ENCODE measurements at regions not wholly inside any gene's neighbourhood (a gene's known extent, or its start where the extent isn't known, plus 50 kb on each side); places are given as distances from the start of the nearest gene placed in this dataset.
"Not testable (repeated sequence)": the region's sequence is repeated elsewhere in the genome, so short reads cannot be mapped to it uniquely, and the experiment has no call there.

GRCh38 chr4:52376132-52376704 lies 282.9 kb downstream of the USP46 start:
- H3K27ac ChIP-seq: no peak overlapping the region
- H3K4me3 ChIP-seq: no peak overlapping the region
- H3K36me3 ChIP-seq: no peaks in the 10 kb centered on the region
- H3K27me3 ChIP-seq: no peaks in the 10 kb centered on the region
- no peaks in the 10 kb centered on the region for H4K20me1 ChIP-seq
- H3K4me2 ChIP-seq: no peak overlapping the region
- H3K9ac ChIP-seq: no peak overlapping the region
- H3K9me3 ChIP-seq: no peaks in the 10 kb centered on the region
- TF ChIP-seq Cebpa-rat (IDR thresholded peaks at IDR 0.05): no peak
- H3K4me1 ChIP-seq: peaks cover 55% of the 10 kb centered on the region

GRCh38 chr4:52377563-52377962 lies 281.5 kb downstream of the USP46 start:
- Histone ChIP-seq H3K9ac (no peak overlapping the region), H3K36me3 (no peaks in the 10 kb centered on the region), H3K27me3 (no peaks in the 10 kb centered on the region), H3K9me3 (no peaks in the 10 kb centered on the region), H4K20me1 (no peaks in the 10 kb centered on the region), H3K4me2 (no peak overlapping the region), H3K27ac (no peak overlapping the region), H3K4me1 (peaks cover 42% of the 10 kb centered on the region), H3K4me3 (no peak overlapping the region)
- no peak for TF ChIP-seq Cebpa-rat (IDR thresholded peaks at IDR 0.05)

- H3K27ac ChIP-seq: no peak overlapping the region
- H3K9me3 ChIP-seq: peaks cover 28% of the 10 kb centered on the region
- TF ChIP-seq Cebpa-rat (IDR thresholded peaks at IDR 0.05): no peak
- H3K4me2 ChIP-seq: peak overlapping the region; percentile 19; the same call in 1 of the 2 replicates
- no peaks in the 10 kb centered on the region for H3K4me1 ChIP-seq
- H3K4me3 ChIP-seq: no peak overlapping the region
- H3K27me3 ChIP-seq: no peaks in the 10 kb centered on the region
- no peaks in the 10 kb centered on the region for H3K36me3 ChIP-seq
- H4K20me1 ChIP-seq: no peaks in the 10 kb centered on the region
- no peak overlapping the region for H3K9ac ChIP-seq
These were observed 251.6 kb downstream of the USP46 start for GRCh38 chr4:52407545-52407944.

- no peak for TF ChIP-seq Cebpa-rat (IDR thresholded peaks at IDR 0.05)
- peaks cover 32% of the 10 kb centered on the region for H3K9me3 ChIP-seq
- no peaks in the 10 kb centered on the region for H3K27me3 ChIP-seq
- H3K27ac ChIP-seq: no peak overlapping the region
- no peak overlapping the region for H3K9ac ChIP-seq
- peak overlapping the region; percentile 19; the same call in 1 of the 2 replicates for H3K4me2 ChIP-seq
- no peaks in the 10 kb centered on the region for H4K20me1 ChIP-seq
- no peaks in the 10 kb centered on the region for H3K36me3 ChIP-seq
- H3K4me1 ChIP-seq: no peaks in the 10 kb centered on the region
- H3K4me3 ChIP-seq: no peak overlapping the region
These were observed 251.1 kb downstream of the USP46 start for GRCh38 chr4:52408032-52408431.

- Histone ChIP-seq H3K4me2 (peak overlapping the region; percentile 19; the same call in 1 of the 2 replicates), H3K4me3 (no peak overlapping the region), H3K27me3 (no peaks in the 10 kb centered on the region), H3K9me3 (peaks cover 32% of the 10 kb centered on the region), H3K4me1 (no peaks in the 10 kb centered on the region), H3K27ac (no peak overlapping the region), H4K20me1 (no peaks in the 10 kb centered on the region), H3K9ac (no peak overlapping the region), H3K36me3 (no peaks in the 10 kb centered on the region)
- TF ChIP-seq Cebpa-rat (IDR thresholded peaks at IDR 0.05): no peak
These were observed 250.6 kb downstream of the USP46 start for GRCh38 chr4:52408471-52408870.

GRCh38 chr4:52409766-52410165 lies 249.3 kb downstream of the USP46 start:
- H3K4me1 ChIP-seq, H3K4me2 ChIP-seq, H3K27ac ChIP-seq: not testable (repeated sequence)

GRCh38 chr4:52410971-52411370 lies 248.1 kb downstream of the USP46 start:
- TF ChIP-seq Cebpa-rat (IDR thresholded peaks at IDR 0.05): no peak
- H3K4me1 ChIP-seq: no peaks in the 10 kb centered on the region
- H3K4me2 ChIP-seq: no peak overlapping the region
- no peak overlapping the region for H3K9ac ChIP-seq
- no peak overlapping the region for H3K4me3 ChIP-seq
- H3K27ac ChIP-seq: no peak overlapping the region
- H4K20me1 ChIP-seq: no peaks in the 10 kb centered on the region
- no peaks in the 10 kb centered on the region for H3K27me3 ChIP-seq
- H3K36me3 ChIP-seq: no peaks in the 10 kb centered on the region
- peaks cover 32% of the 10 kb centered on the region for H3K9me3 ChIP-seq

More at GRCh38 chr4:52409766-52410165, 249.3 kb downstream of the USP46 start:
- H3K27me3 ChIP-seq, H4K20me1 ChIP-seq, H3K9ac ChIP-seq, H3K4me3 ChIP-seq, H3K36me3 ChIP-seq: not testable (repeated sequence)
- peaks cover 32% of the 10 kb centered on the region for H3K9me3 ChIP-seq

- Histone ChIP-seq H3K9me3 (no peaks in the 10 kb centered on the region), H4K20me1 (no peaks in the 10 kb centered on the region)
- TF ChIP-seq Cebpa-rat (IDR thresholded peaks at IDR 0.05): no peak
These were observed 238.8 kb downstream of the USP46 start for GRCh38 chr4:52420330-52420729.

GRCh38 chr4:52421811-52422213 lies 237.3 kb downstream of the USP46 start:
- H3K9me3 ChIP-seq: no peaks in the 10 kb centered on the region
- no peak overlapping the region for H3K4me2 ChIP-seq
- no peaks in the 10 kb centered on the region for H3K36me3 ChIP-seq
- no peaks in the 10 kb centered on the region for H3K27me3 ChIP-seq
- no peak overlapping the region for H3K4me3 ChIP-seq
- no peak overlapping the region for H3K27ac ChIP-seq
- H3K4me1 ChIP-seq: no peaks in the 10 kb centered on the region
- no peaks in the 10 kb centered on the region for H4K20me1 ChIP-seq
- TF ChIP-seq Cebpa-rat (IDR thresholded peaks at IDR 0.05): no peak
- no peak overlapping the region for H3K9ac ChIP-seq

More at GRCh38 chr4:52420330-52420729, 238.8 kb downstream of the USP46 start:
- Histone ChIP-seq H3K27ac (no peak overlapping the region), H3K4me1 (no peaks in the 10 kb centered on the region), H3K4me2 (no peak overlapping the region), H3K4me3 (no peak overlapping the region), H3K27me3 (no peaks in the 10 kb centered on the region), H3K36me3 (no peaks in the 10 kb centered on the region), H3K9ac (no peak overlapping the region)

GRCh38 chr4:52423967-52424366 lies 235.1 kb downstream of the USP46 start:
- Histone ChIP-seq H3K9me3 (no peaks in the 10 kb centered on the region), H3K4me1 (no peaks in the 10 kb centered on the region), H3K4me3 (no peak overlapping the region), H3K27me3 (no peaks in the 10 kb centered on the region), H4K20me1 (no peaks in the 10 kb centered on the region), H3K27ac (no peak overlapping the region), H3K36me3 (no peaks in the 10 kb centered on the region), H3K4me2 (no peak overlapping the region), H3K9ac (no peak overlapping the region)
- TF ChIP-seq Cebpa-rat (IDR thresholded peaks at IDR 0.05): no peak
